ENCODE measurements at regions not wholly inside any gene's neighbourhood (a gene's known extent, or its start where the extent isn't known, plus 50 kb on each side); places are given as distances from the start of the nearest gene placed in this dataset.

DNA sequence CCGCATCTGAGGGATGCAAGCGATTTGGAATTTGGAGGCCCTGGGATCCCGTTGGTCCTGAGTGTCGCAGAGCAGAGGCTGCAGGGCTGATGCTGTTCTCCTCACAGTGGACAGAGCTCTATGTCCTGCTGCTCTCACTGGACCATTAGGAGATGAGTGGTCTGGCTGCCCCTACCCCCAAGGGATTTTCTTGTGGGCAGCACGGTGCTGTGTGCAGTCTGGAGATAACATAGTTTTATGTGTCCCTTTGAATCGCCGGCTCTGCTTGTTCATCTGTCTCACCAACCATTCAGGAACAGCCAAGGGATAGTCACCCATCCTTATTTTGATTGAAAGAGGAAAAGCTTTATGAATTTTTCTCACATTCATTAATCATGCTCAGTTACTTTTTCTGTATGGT, 49.9 kb downstream of the CHRM3 start:
- no peak for DNase-seq (ENCODE audit: low read depth)

DNA sequence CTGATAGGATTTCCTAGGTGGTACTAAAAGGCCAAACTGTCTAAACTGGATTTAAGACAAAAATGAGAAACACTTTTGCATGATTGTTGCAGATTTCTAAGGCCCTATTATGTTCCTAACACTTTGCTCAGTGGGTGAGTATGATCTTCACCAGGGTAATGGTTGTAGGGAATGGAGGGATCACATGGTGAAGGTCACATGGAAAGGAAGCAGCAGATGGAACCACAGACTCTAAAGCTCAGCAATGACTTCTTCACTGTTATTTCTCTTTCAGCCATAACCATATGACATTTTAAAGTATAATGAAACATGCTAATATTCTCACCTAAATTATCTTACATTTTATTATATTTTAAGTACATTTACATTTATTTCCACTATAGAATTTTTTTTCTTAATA, 51.5 kb downstream of the CHRM3 start:
- no peak for DNase-seq (ENCODE audit: low read depth)

DNA sequence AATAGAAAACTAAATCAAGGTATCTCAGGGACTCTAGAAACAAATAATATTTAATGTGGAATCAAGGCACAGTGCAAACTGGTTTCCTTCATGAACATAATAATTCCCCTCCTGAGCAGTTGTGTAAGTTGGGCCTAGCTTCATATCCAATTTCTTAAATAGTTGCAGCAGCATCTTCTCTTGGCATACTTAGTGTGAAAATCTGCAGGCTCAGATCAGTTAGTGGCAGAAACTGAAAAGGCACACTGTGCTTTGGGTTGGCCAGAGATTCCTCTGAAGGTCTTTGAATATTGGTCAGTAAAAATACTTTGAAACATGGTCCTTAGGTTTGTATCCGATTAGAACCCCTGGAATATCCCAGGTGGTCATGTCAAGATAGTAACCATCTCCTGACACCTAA, 52.5 kb downstream of the CHRM3 start:
- no peak for DNase-seq (ENCODE audit: low read depth)

DNA sequence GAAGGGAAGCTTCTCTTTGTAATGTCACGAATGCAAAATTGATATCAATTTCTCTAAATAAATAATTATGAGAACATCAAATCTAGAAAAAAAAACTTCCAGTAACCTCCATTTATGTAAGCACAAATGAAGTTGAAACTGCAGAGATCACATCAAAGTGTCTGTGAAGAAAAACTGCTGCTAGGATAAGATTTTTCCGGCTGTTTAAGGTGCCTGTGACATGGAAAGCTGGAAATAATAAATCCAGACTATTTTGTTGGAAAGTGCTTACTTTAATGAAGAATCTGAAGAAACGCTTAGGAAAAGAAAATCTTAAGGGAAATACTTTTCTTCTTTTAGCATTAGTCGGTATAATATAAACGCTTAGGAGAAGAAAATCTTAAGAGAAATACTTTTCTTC, 57.0 kb downstream of the CHRM3 start:
- DNase-seq (ENCODE audit: low read depth): no peak

DNA sequence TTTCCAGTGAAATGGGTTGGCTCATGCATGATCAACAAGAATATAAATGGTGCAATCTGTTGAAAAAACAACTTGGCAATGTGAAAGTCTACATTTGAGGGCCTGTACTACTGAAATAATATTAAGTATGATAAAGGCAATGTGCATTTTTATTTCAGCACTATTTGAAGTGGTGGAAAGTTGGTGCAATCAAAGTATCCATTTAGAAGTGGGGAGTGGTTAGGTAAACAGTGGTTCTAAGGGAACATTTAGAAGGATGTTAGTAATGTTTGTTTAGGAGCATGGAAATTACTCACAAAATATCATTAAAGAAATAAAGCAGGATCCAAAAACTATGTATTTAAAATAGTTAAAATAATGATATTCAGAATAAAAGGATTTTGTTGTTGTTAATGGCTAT, 60.2 kb downstream of the CHRM3 start:
- DNase-seq (ENCODE audit: low read depth): no peak

DNA sequence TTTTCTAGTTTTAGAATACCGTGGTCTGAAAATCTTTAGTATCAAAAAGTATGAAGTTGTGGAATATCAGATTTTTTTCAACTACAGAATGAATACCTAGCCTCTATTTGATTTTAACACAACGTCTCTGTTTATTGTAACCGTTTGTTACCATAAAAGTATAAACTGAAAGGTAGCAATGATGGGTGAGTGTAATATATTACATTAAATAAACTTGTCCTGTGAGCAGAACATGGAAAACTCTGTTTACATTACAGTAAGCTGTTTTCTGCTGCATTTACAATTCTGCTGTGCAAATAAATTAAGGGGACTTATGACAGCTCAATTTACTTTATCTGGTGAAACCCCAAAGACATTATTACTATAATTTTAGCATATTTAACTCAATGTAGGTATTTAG, 62.5 kb downstream of the CHRM3 start:
- DNase-seq (ENCODE audit: low read depth): no peak

DNA sequence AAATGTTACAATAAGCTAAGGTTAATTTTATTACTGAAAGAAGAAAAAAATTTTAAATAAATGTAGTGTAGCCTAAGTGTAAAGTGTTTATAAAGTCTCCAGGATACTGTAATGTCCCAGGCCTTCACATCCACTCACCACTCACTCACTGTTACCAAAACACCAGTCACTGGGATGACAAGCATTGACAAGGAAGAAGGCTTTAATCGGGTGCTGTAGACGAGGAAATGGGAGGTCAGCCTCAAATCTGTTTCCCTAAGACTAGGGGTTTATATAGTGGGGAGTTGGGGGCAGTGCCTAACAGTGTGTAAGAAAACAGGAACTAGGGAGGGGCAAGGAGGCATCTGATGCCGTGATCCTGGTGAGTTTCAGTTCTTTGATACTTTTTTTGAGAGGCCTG, 69.4 kb downstream of the CHRM3 start:
- DNase-seq (ENCODE audit: low read depth): no peak

DNA sequence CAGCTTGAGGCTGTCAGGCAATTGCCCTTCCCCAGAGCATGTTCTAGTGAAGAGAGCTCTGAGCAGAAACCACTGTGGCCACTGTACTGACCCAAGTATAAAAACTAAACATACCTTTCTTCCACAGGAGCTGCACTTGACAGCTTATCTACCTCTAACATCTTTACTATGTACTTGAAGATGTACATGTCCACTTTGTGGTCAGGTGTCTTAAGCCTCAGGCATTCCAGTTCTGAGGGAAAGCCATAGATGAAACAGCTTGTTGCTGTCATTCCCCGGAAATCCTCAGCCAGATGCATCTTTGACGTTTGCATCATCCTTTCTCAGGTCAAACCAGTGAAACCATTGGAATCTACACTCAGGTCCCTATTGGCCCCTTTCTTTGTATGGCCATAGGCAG, 70.4 kb downstream of the CHRM3 start:
- DNase-seq (ENCODE audit: low read depth): peak; percentile 11

DNA sequence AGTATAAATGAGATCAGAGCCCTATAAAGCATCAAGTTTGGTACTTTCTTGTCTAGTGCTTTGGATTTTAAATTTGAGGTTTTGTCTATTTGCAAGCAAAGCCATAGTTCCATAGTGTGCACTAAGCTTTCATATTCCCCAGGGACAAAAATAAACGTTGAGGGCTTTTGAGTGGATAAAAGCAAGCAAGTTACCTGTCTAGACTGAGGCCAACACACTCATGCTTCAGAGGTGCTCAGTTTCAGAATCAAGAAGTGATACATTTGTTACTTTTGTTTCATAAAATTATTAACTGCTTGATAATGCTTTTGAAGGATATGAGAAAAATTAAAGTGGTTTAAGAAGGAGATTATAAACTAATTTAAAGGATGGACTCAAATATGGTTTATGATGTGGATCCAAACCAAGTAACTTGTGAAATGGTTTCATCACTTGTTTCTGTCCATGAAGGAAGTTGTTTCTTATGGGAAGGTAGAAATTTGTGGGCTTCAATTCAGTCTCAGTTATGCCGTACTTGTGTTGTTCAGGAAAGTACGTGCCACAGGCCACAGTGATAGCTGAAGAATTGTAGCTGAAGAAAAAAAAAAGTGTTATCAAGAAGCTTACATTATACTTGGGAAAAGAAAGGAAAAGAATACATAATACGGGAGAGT, 71.2 kb downstream of the CHRM3 start:
- no peak for DNase-seq (ENCODE audit: low read depth)

DNA sequence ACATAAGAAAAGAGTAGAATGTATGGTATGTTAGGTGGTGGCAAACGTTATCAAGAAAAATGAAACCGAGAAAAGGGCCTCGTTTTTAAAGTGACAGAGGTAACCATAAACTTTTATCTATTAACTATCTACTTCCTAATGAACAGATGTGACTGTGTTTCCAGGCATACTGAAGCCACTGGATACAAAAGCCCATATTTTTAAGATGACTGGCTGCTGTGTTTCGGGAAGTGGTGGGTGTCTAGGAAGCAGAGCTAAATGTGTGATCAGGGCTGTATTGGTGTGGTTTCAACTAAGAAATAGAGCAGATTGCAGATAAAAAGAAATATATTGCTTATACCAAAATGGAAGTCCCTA, 71.8 kb downstream of the CHRM3 start:
- no peak for DNase-seq (ENCODE audit: low read depth)

DNA sequence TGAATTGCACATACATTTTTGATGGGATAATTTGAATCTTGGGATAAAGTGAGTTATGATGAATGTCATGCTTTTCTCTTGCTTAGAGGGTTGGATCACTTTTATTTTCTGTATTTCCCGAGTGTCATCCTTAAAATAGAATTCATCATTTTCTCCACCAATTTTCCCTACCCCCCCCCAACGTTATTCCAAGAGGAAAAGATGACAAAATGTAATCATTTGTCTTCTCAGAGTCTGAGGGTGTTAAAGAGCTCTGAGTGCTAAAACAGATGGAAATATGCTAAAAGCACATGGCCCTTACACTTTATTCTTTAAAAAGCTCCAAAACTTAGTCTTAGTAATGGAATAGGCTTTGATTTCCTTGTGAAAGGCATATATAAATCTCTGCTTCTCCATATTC, 81.4 kb downstream of the CHRM3 start:
- no peak for DNase-seq (ENCODE audit: low read depth)

DNA sequence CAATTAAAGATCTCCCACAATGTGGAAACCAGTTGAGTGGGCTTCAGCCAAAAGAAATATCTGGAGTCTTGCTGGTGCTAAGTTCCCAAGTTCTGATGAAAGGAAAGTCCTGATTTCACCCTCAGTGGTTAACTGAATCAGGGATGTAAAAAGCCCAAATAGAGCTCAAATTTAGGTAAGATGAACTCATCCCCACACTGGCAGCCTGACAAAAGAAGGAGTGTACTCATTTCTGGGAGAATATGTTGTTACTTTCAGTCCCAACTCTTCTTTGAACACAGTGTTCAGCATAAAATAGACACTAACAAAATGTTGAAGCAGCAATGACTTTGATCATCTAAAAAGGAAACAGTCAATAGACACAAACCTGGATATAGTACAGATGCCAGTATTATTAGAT, 91.7 kb downstream of the CHRM3 start:
- no peak for DNase-seq (ENCODE audit: low read depth)

DNA sequence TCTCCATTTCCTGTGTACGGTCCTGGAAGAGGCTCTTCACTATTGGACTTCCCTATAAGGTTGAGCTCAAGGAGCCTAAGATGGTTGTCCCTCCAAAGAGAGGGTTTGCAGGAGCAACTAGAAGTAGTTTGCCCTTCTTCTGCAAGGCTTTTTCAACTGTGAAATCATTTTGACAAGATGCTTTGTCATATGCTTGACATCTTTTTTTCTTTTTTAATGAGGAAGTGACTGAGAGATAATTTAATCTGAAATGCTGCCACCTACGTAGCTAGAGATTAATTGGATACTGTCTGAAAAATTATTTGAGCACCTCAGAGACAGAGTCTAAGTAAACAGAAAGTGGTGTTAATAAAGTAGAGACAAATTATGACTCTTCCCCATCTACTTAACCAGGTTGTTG, 97.0 kb downstream of the CHRM3 start:
- DNase-seq (ENCODE audit: low read depth): no peak

DNA sequence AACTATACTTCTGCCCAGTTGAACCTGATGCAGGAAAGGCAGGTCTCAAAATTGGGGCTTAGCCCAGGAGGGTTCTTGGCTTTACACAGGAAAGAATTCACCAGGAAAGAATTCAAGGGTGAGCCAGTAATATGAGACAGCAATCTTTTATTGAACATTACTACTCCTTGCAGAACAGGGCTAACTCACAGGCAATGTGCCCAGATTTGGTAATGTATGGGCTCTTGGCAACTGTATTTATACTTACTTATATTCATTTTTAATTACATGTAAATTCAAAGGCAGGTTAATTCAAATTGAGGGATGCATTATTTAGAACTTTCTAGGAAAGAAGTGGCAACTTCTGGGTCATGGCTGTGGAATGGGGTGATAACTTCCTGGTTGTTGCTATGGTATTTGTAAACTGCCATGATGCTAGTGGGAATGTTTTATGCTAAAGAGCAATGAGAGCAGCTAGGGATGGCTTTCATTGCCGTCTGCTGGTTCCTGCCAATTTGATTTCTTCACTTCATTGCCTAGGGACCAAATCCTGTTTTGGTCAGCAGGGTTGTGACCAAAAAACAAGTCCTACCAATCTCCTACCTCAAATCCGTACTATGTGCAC, 107.5 kb downstream of the CHRM3 start:
- DNase-seq (ENCODE audit: low read depth): no peak

DNA sequence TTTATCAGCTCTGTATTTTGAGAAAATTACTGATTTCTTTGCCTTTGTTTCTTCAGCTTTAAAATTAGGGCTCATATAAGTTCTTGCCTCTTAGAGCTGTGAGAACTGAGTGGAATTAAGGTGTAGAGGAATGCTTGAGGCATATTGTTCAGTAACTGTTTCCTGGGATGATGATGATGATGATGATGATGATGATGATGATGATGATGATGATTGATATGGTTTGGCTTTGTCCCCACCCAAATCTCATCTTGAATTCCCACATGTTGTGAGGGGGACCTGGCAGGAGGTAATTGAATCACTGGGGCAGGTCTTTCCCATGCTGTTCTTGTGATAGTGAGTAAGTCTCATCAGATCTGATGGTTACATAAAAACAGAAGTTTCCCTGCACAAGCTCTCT, 118.7 kb downstream of the CHRM3 start:
- DNase-seq (ENCODE audit: low read depth): no peak

DNA sequence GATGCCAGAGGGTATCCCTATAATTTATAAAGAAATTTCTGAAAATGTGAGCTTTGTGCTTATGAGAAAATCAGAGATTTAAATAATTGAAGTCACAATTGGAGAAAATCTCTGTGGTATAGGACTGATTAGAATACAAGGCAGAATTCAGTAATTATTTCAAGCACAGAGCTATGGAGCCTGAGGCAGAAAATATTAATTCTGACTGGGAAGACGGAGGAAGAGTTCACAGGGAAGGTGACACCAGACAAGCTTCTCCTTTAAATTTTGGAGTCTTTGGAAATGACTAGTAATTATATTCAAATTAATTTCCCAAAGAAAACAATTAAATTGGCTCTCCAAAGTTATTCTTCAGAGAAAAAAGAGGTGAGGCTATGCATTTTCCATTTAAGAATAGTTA, 121.5 kb downstream of the CHRM3 start:
- DNase-seq (ENCODE audit: low read depth): no peak

DNA sequence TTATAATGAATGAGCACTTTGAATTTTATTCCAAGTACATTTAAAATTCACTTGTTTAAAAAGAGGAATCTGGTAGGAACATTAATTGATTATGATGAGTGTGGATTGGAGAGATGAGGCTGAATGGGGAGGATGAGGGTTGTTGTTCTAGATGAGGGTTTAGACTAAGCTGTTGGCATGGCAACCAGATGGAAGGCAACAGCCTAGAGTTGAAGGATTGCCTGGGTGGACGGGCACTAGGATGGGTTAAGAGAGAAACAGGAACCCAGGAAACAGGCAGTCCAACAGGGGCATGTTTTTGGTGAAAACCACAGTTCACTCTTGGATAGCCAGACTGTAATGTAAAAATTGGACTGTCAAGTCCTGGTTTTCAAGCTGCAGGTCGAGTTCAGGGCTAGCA, 125.5 kb downstream of the CHRM3 start:
- no peak for DNase-seq (ENCODE audit: low read depth)

DNA sequence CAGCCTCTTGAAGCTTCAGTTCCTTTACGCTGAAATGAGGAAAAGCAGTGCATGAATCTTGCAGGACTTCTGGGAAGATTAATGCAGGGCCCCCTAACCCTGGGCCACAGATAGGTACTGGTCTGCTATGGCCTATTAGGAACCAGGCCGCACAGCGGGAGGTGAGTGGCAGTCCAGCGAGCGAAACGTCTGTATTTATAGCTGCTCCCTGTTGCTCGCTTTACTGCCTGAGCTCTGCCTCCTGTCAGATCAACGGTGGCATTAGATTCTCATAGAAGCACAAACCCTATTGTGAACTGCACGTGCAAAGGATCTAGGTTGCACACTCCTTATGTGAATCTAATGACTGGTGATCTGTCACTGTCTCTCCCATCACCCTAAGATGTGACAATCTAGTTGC, 130.2 kb downstream of the CHRM3 start:
- DNase-seq (ENCODE audit: low read depth): no peak

DNA sequence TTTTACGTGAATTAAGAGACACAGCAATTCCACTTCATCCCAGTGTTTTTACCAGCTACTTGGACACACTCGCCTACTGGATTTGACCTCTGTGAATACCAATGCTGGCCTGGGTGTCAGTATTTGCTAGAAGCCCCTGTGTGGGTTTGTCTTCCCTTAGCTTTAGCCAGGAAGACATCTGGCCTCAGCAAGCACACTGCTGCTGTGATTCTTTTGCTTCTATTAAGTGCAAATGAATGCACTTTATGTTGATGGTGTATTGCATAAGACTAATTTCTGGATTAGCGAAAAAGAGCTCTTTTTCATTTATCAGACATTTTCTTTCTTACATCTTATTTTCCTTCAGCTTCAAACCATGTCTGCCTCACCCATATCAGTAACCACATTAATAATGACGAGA, 140.0 kb downstream of the CHRM3 start:
- no peak for DNase-seq (ENCODE audit: low read depth)

DNA sequence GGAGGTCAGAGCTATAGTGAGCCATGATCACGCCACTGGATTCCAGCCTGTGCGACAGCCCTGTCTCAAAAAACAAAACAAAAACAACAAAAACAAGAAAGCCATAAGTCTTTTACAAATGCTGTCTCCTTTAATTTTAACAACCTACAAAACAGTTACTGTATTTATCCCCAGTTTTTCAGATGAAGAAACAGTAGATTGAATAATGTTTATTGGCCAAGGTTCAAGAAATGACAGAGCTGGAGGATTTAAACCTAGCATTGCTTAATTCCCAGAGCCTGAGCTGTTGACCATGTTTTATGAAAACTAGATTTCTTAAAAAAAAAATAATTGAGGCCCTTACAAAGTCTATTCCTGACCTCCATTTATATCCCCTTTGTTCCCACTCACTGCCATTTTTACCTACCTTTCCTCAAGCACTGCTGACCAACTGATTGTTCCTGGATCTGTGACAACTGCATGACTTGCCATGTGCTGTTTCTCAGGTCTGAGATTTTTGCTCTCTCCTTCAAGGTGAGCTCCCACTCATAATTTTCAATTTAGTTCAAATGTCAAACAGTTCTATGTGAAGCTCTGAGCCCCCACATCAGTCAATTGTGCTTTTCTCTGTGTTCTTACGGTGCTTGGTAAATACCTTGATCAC, 140.8 kb downstream of the CHRM3 start:
- DNase-seq (ENCODE audit: low read depth): no peak

DNA sequence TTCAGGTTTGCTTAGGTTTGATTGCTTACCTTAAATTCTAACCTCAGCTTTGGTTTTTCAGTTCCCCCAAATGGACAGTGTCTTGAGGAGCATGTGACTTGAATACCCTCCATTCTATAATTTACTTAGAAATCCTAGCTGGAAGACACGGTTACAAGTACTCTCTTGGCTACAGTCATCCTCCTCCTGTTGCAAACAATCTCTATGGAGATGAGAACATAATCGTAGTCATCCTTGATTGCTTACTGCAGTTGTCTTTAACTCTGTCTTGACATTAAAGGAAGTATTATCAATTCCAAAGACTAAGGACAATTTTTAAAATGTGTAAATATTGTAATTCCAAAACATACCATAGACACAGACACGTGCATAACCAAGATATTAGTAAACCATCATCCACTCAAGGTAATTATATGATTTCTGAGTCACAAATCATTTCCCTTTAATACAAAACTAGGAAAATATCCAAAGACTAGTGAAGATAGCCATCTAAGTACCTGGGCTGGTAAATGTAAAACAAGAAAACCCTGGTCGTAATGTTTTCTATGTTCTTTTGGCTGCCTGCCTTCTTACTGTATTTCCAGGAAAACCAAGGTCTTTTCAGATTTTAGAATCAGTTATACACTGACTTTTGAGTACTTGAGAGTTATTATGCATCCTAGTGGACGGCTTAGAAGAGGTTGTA, 149.9 kb downstream of the CHRM3 start:
- no peak for DNase-seq (ENCODE audit: low read depth)

DNA sequence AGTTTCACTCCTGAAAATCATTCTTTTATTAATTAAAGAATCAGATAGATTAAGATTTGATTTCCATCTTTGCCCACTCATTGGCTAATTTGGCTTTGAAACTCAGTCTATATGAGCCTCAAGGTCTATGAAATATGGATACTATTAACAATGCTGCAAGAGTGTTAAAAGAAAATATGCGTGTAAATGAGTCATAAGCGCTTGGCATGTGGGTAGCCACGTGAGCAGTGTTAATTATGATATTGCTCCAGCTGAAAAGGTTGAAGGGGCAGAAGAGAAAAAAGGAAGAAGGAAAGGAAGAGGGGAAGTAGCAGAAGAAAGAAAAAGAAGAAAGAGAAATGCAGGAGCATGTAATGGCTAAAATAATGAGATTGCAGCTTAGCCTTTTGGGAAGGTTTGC, 151.4 kb downstream of the CHRM3 start:
- DNase-seq (ENCODE audit: low read depth): no peak

DNA sequence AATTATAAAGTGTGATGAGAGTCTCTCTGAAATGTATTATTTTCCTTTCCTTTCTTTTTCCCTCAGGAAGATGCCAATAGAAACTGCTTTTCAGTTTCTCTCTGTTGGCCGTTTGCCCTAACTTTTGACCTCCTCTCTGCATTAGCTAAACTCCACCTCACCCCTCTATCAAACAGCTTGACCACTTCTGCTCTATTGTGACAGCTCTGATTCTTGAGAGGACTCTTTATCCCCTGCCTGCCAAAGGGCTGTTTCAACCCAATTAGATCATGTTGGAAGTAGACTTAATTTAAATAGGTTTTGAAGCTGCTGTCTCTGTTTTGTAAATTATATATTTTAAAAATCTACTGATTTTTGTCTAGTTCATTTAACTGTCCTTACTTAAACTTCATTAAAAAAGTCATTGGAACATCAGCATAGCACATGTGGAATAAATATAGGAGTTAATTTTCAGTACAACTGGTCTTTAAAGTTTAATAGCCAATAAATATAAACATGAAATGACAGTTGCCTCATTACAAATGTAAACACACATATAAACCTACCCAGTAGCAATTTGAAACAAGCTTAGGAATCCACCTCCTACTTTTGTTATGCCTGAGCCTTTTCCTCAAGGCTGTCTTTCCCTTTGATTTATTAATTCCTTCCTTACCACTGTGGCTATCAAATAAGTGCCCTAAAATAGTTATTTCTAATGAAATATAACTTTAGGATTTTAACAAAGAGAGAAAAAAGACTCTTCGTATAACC, 152.0 kb downstream of the CHRM3 start:
- no peak for DNase-seq (ENCODE audit: low read depth)

All from amniotic epithelial cell (primary cell).